Thyroid gland (tissue), 4 donors: ENCODE measurements at regions not wholly inside any gene's neighbourhood (a gene's known extent, or its start where the extent isn't known, plus 50 kb on each side); places are given as distances from the start of the nearest gene placed in this dataset.
"Not testable (repeated sequence)": the region's sequence is repeated elsewhere in the genome, so short reads cannot be mapped to it uniquely, and the experiment has no call there.

Source experiments
- CTCF ChIP-seq, 6 experiments: fragments of 200-600 bp in 3 of 6; fragments of 450-650 bp in 3 of 6; sonication (generic) in 3 of 6; IDR thresholded peaks; one replicate each; pipeline ENCODE4 v1.5.1; 2016 to 2019; ENCODE audit warnings: antibody characterized with exemption in 6 of 6, mild to moderate bottlenecking in 2 of 6, inconsistent platforms in 1 of 6, moderate library complexity in 1 of 6
- POLR2A ChIP-seq, 2 donors: fragments of 450-650 bp; IDR thresholded peaks; one replicate each; pipeline ENCODE4 v1.6.1; 2017; ENCODE audit warnings: antibody characterized with exemption in 2 of 2, mild to moderate bottlenecking in 2 of 2, moderate library complexity in 1 of 2

- not testable (repeated sequence) for TF ChIP-seq POLR2A, CTCF (IDR thresholded peaks at IDR 0.05)
These were observed 115.4 kb downstream of the PRDM13 start for GRCh38 chr6:99722043-99722442.
